SK-N-SH (cell line): ENCODE measurements at regions not wholly inside any gene's neighbourhood (a gene's known extent, or its start where the extent isn't known, plus 50 kb on each side); places are given as distances from the start of the nearest gene placed in this dataset.

ENCODE experiments used
- CTCF ChIA-PET: fragments of 300-600, 350-600 bp; formaldehyde crosslinking; extraction: SDS; loops from one replicate; lab custom pipeline; 2021; lab: Yijun Ruan, JAX
- POLR2A ChIA-PET: fragments of 350-600 bp; sonication (Branson Sonifier 250); formaldehyde crosslinking; extraction: SDS; loops from one replicate; lab custom pipeline; 2020; ENCODE audit warnings: antibody characterized with exemption, inconsistent platforms; lab: Yijun Ruan, JAX
- DNase-seq: peaks from one replicate; pipeline ENCODE4 v3.0.0; 2012
- H2AFZ ChIP-seq: fragments of 200-600 bp; sonication (generic); 2 replicates; pipeline ENCODE4 v1.8.1; 2016; ENCODE audit warnings: antibody characterized with exemption, mild to moderate bottlenecking, low read depth
- H3F3A ChIP-seq: fragments of 200-600 bp; sonication (generic); replicated peaks from 2 replicates; pipeline ENCODE3; 2016; ENCODE audit warnings: antibody characterized with exemption, mild to moderate bottlenecking; ENCODE audit not compliant: insufficient read depth
- H3K27ac ChIP-seq, 2 experiments: fragments of 200-500 bp in 1 of 2; fragments of 200-600 bp in 1 of 2; sonication (Bioruptor generic) in 1 of 2; sonication (generic), shearing (Covaris generic) in 1 of 2; 2 replicates each; pipeline versions ENCODE4 v1.5.1 to v1.6.1; 2014 to 2016; ENCODE audit warnings: low read depth in 2 of 2, inconsistent platforms in 1 of 2, low read length in 1 of 2, mild to moderate bottlenecking in 1 of 2, mixed read lengths in 1 of 2
- H3K27me3 ChIP-seq: fragments of 200-600 bp; sonication (generic), shearing (Covaris generic); 2 replicates; pipeline ENCODE4 v1.6.1; 2016; ENCODE audit warnings: mixed run types; ENCODE audit not compliant: insufficient read depth
- H3K36me3 ChIP-seq, 2 experiments: fragments of 200-500 bp in 1 of 2; fragments of 200-600 bp in 1 of 2; sonication (Bioruptor generic) in 1 of 2; sonication (generic) in 1 of 2; replicated peaks in 1 of 2; 2 replicates each; pipeline versions ENCODE3 to v1.5.1; 2014 to 2016; ENCODE audit warnings: low read length in 1 of 2, mild to moderate bottlenecking in 1 of 2; ENCODE audit not compliant: insufficient read depth in 2 of 2, control insufficient read depth in 1 of 2
- H3K4me1 ChIP-seq, 2 experiments: fragments of 200-500 bp in 1 of 2; fragments of 200-600 bp in 1 of 2; sonication (Bioruptor generic) in 1 of 2; sonication (generic), shearing (Covaris generic) in 1 of 2; 2 replicates each; pipeline versions ENCODE4 v1.5.1 to v1.6.1; 2014 to 2016; ENCODE audit warnings: low read depth in 1 of 2, low read length in 1 of 2, mixed run types in 1 of 2; ENCODE audit not compliant: insufficient read depth in 2 of 2, control insufficient read depth in 1 of 2
- H3K4me2 ChIP-seq: fragments of 200-600 bp; sonication (generic), shearing (Covaris generic); 2 replicates; pipeline ENCODE4 v1.6.1; 2017; ENCODE audit warnings: mixed run types
- H3K4me3 ChIP-seq, 2 experiments: fragments of 200-500 bp in 1 of 2; fragments of 200-600 bp in 1 of 2; sonication (Bioruptor generic) in 1 of 2; sonication (generic), shearing (Covaris generic) in 1 of 2; 2 replicates each; pipeline versions ENCODE4 v1.5.1 to v1.8.1; 2014 to 2016; ENCODE audit warnings: low read depth in 2 of 2, inconsistent platforms in 1 of 2, low read length in 1 of 2, mild to moderate bottlenecking in 1 of 2, mixed read lengths in 1 of 2, moderate library complexity in 1 of 2
- H3K79me2 ChIP-seq: fragments of 200-600 bp; sonication (generic); 2 replicates; pipeline ENCODE4 v1.8.1; 2017; ENCODE audit warnings: mild to moderate bottlenecking; ENCODE audit not compliant: insufficient read depth
- H3K9ac ChIP-seq: fragments of 200-600 bp; sonication (generic); 2 replicates; pipeline ENCODE4 v1.6.1; 2017; ENCODE audit warnings: mixed run types
- H3K9me2 ChIP-seq: fragments of 200-600 bp; sonication (generic); 2 replicates; pipeline ENCODE4 v1.6.1; 2017; ENCODE audit warnings: mixed run types
- H3K9me3 ChIP-seq: fragments of 200-600 bp; sonication (generic); 2 replicates; pipeline ENCODE4 v1.6.1; 2017; ENCODE audit warnings: mixed run types, mild to moderate bottlenecking, moderate library complexity
- H4K20me1 ChIP-seq: fragments of 200-600 bp; sonication (generic); 2 replicates; pipeline ENCODE4 v1.6.1; 2017; ENCODE audit warnings: mild to moderate bottlenecking, mixed run types; ENCODE audit not compliant: insufficient read depth
- CHD2 ChIP-seq: fragments of 150-350 bp; IDR thresholded peaks from 2 replicates; pipeline ENCODE4 v1.6.1; 2018; ENCODE audit warnings: low read length; ENCODE audit not compliant: partially characterized antibody
- CTCF ChIP-seq: fragments of 200-600 bp; sonication (generic); IDR thresholded peaks from 2 replicates; pipeline ENCODE4 v1.6.1; 2017; ENCODE audit warnings: antibody characterized with exemption, mild to moderate bottlenecking, moderate library complexity
- ELF1 ChIP-seq: IDR thresholded peaks from 2 replicates; pipeline ENCODE4 v1.4.0; 2012
- EP300 ChIP-seq, 2 experiments: IDR thresholded peaks; 2 replicates each; pipeline versions ENCODE4 v1.4.0 to v1.6.1; 2012; ENCODE audit warnings: borderline replicate concordance in 1 of 2, low read depth in 1 of 2, low read length in 1 of 2
- GABPA ChIP-seq: IDR thresholded peaks from 2 replicates; pipeline ENCODE4 v1.4.0; 2012; ENCODE audit warnings: low read depth, mild to moderate bottlenecking
- JUND ChIP-seq: IDR thresholded peaks from 2 replicates; pipeline ENCODE4 v1.4.0; 2012
- NFIC ChIP-seq: IDR thresholded peaks from 2 replicates; pipeline ENCODE4 v1.4.0; 2012; ENCODE audit warnings: borderline replicate concordance
- PBX3 ChIP-seq: IDR thresholded peaks from 2 replicates; pipeline ENCODE4; 2012
- POLR2AphosphoS5 ChIP-seq: IDR thresholded peaks from 2 replicates; pipeline ENCODE4 v1.6.1; 2012; ENCODE audit warnings: low read depth, low read length
- RXRA ChIP-seq: IDR thresholded peaks from 2 replicates; pipeline ENCODE4 v1.4.0; 2012; ENCODE audit warnings: low read depth, mild to moderate bottlenecking, borderline replicate concordance
- SIN3A ChIP-seq: IDR thresholded peaks from 2 replicates; pipeline ENCODE4 v1.6.1; 2012; ENCODE audit warnings: low read depth, mild to moderate bottlenecking, low read length, moderate library complexity, borderline replicate concordance
- TCF12 ChIP-seq: IDR thresholded peaks from 2 replicates; pipeline ENCODE4 v1.4.0; 2012
- ZBTB33 ChIP-seq: IDR thresholded peaks from 2 replicates; pipeline ENCODE4 v1.4.0; 2012; ENCODE audit warnings: low read depth, borderline replicate concordance
- WGBS: methylation state at CpG from one replicate; pipeline ENCODE4 v1.1.6; 2017; ENCODE audit warnings: low lambda C conversion rate; 5-methylcytosine and 5-hydroxymethylcytosine counted together

DNA sequence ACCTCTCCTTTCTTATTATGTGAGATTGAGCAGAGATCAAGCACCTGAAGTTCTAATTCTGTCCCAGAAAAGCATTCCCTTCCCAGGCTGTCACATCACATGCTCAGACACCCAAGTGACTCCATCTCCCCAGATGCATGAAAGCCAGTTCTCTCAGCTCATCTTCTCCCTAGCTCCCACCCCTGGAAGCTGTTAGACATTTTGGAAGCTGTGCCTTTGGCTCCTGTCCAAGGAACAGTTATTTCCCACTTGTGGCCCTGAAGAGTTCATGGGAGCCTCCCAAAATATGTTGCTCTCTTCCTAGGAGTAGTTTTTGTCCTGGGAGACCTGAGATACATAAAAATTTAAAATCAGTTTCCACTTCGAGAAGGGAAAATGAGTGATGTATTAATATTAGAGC lies 161.4 kb upstream of the GAS1 start:
- no peaks in the 10 kb centered on the region for H3K9me3 ChIP-seq
- no peak overlapping the region for H2AFZ ChIP-seq
- H3K9ac ChIP-seq, result no peak overlapping the region
- H3K4me1 ChIP-seq, result peaks cover 3 to 10% of the 10 kb centered on the region in 2 experiments; a peak in 3 of 4 replicates
- DNase-seq, result no peak
- ChIA-PET CTCF (interaction anchor here (0.6 to 1.0 kb wide), 3 partner anchors 21 to 675 kb away, joined by 3 to 4 read pairs (median 3); no protein-coding TSS in a partner anchor), POLR2A (interaction anchor here (0.6 kb wide), 1 partner anchor 18 kb away, joined by 4 read pairs; no protein-coding TSS in a partner anchor)
- H3K4me2 ChIP-seq, result no peak overlapping the region
- H3K27me3 ChIP-seq, result no peaks in the 10 kb centered on the region
- no peaks in the 10 kb centered on the region for H3F3A ChIP-seq
- H4K20me1 ChIP-seq, result no peaks in the 10 kb centered on the region
- peak overlapping the region in 1 of 2 experiments; percentile 34; a peak in 2 of 4 replicates for H3K27ac ChIP-seq
- H3K36me3 ChIP-seq, result no peaks in the 10 kb centered on the region
- TF ChIP-seq NFIC (0 out of 2 replicates have a peak, but pooled peaks have one; percentile 5), RXRA (no peak)
- WGBS, result 68% methylated on average over 1 of the region's 1 CpG
- H3K9me2 ChIP-seq, result no peaks in the 10 kb centered on the region
- H3K79me2 ChIP-seq, result no peaks in the 10 kb centered on the region
- no peak overlapping the region for H3K4me3 ChIP-seq

DNA sequence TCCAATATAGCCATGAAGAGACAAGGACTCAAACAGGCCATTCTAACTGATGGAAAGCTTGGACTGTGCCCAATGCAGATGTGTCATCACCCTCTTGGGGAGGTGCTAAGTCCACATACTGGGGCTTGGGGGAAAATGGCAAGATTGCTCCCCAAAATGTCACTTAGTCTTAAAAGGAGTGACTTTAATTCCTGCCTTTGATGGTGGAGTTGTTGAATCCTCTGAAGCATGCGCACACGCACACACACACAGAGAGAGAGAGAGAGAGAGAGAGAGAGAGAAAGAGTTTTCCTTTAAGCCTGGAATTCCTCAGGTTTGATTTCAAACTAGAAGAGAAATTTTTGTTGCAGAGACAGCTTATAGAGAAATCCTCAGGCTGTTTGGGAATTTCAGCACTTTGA lies 161.9 kb upstream of the GAS1 start:
- ChIA-PET POLR2A (no interaction called here), CTCF (interaction anchor here (1.0 kb wide), 1 partner anchor 676 kb away, joined by 3 read pairs; no protein-coding TSS in a partner anchor)
- peak overlapping the region; percentile 34 to 62; a peak in 3 of 4 replicates for H3K27ac ChIP-seq
- H2AFZ ChIP-seq, result no peak overlapping the region
- H3F3A ChIP-seq, result no peaks in the 10 kb centered on the region
- WGBS, result 98% methylated on average over 2 of the region's 2 CpGs
- H3K27me3 ChIP-seq, result no peaks in the 10 kb centered on the region
- no peak for DNase-seq
- H3K79me2 ChIP-seq, result no peaks in the 10 kb centered on the region
- no peak overlapping the region for H3K4me3 ChIP-seq
- no peak for TF ChIP-seq CTCF
- no peak for TF ChIP-seq GABPA
- TF ChIP-seq PBX3, result 0 out of 2 replicates have a peak, but pooled peaks have one; percentile 26
- TF ChIP-seq TCF12, result 0 out of 2 replicates have a peak, but pooled peaks have one; percentile 10
- TF ChIP-seq EP300 (IDR thresholded peaks at IDR 0.05; ENCODE audit: borderline replicate concordance in 1 of 2, low read depth in 1 of 2, low read length in 1 of 2), result no peak
- no peak for TF ChIP-seq SIN3A
- no peak for TF ChIP-seq NFIC
- no peak for TF ChIP-seq ZBTB33
- no peak for TF ChIP-seq ELF1
- no peak for TF ChIP-seq CHD2
- no peak for TF ChIP-seq POLR2AphosphoS5
- peak; percentile 8; the same call in 1 of the 2 replicates for TF ChIP-seq JUND
- TF ChIP-seq RXRA, result no peak
- no peaks in the 10 kb centered on the region for H3K9me2 ChIP-seq
- H3K4me2 ChIP-seq, result no peak overlapping the region
- no peaks in the 10 kb centered on the region for H4K20me1 ChIP-seq
- H3K4me1 ChIP-seq, result peaks cover 3 to 10% of the 10 kb centered on the region in 2 experiments; a peak in 3 of 4 replicates
- H3K36me3 ChIP-seq, result no peaks in the 10 kb centered on the region
- H3K9me3 ChIP-seq, result no peaks in the 10 kb centered on the region
- H3K9ac ChIP-seq, result no peak overlapping the region
